ENCODE measurements at regions not wholly inside any gene's neighbourhood (a gene's known extent, or its start where the extent isn't known, plus 50 kb on each side); places are given as distances from the start of the nearest gene placed in this dataset.
"Not testable (repeated sequence)": the region's sequence is repeated elsewhere in the genome, so short reads cannot be mapped to it uniquely, and the experiment has no call there.

- not testable (repeated sequence) for H3K9ac ChIP-seq (ENCODE audit: low read length); H3K4me3 ChIP-seq (ENCODE audit: low read depth in 1 of 2, low read length in 2 of 2); H3K9me3 ChIP-seq (ENCODE audit: low read length); H3K27ac ChIP-seq (ENCODE audit: low read depth, low read length); H3K36me3 ChIP-seq (ENCODE audit: insufficient read depth, low read length); H3K4me1 ChIP-seq (ENCODE audit: insufficient read depth, low read length); H3K27me3 ChIP-seq (ENCODE audit: control insufficient read depth in 1 of 2, insufficient read depth in 2 of 2, low read length in 2 of 2)
These were observed 1076.9 kb downstream of the PCDH7 start for GRCh38 chr4:31797052-31797451.

GRCh38 chr4:31803526-31804195 lies 1083.5 kb downstream of the PCDH7 start:
- H3K27ac ChIP-seq (ENCODE audit: low read depth, low read length), result no peak overlapping the region
- H3K9ac ChIP-seq (ENCODE audit: low read length), result no peak overlapping the region
- H3K4me1 ChIP-seq (ENCODE audit: insufficient read depth, low read length), result no peaks in the 10 kb centered on the region
- no peaks in the 10 kb centered on the region for H3K36me3 ChIP-seq (ENCODE audit: insufficient read depth, low read length)
- no peaks in the 10 kb centered on the region for H3K9me3 ChIP-seq (ENCODE audit: low read length)
- H3K4me3 ChIP-seq (ENCODE audit: low read depth in 1 of 2, low read length in 2 of 2), result no peak overlapping the region
- H3K27me3 ChIP-seq (ENCODE audit: control insufficient read depth in 1 of 2, insufficient read depth in 2 of 2, low read length in 2 of 2), result no peaks in the 10 kb centered on the region

GRCh38 chr4:31807036-31807435 lies 1086.9 kb downstream of the PCDH7 start:
- no peaks in the 10 kb centered on the region for H3K36me3 ChIP-seq (ENCODE audit: insufficient read depth, low read length)
- H3K4me1 ChIP-seq (ENCODE audit: insufficient read depth, low read length), result no peaks in the 10 kb centered on the region
- no peak overlapping the region for H3K9ac ChIP-seq (ENCODE audit: low read length)
- no peak overlapping the region for H3K4me3 ChIP-seq (ENCODE audit: low read depth in 1 of 2, low read length in 2 of 2)
- H3K9me3 ChIP-seq (ENCODE audit: low read length), result no peaks in the 10 kb centered on the region
- H3K27me3 ChIP-seq (ENCODE audit: control insufficient read depth in 1 of 2, insufficient read depth in 2 of 2, low read length in 2 of 2), result no peaks in the 10 kb centered on the region
- H3K27ac ChIP-seq (ENCODE audit: low read depth, low read length), result no peak overlapping the region

- Histone ChIP-seq H3K36me3 (ENCODE audit: insufficient read depth, low read length) (no peaks in the 10 kb centered on the region), H3K27me3 (ENCODE audit: control insufficient read depth in 1 of 2, insufficient read depth in 2 of 2, low read length in 2 of 2) (no peaks in the 10 kb centered on the region), H3K4me1 (ENCODE audit: insufficient read depth, low read length) (no peaks in the 10 kb centered on the region), H3K9ac (ENCODE audit: low read length) (no peak overlapping the region), H3K4me3 (ENCODE audit: low read depth in 1 of 2, low read length in 2 of 2) (no peak overlapping the region), H3K9me3 (ENCODE audit: low read length) (no peaks in the 10 kb centered on the region), H3K27ac (ENCODE audit: low read depth, low read length) (no peak overlapping the region)
These were observed 1124.2 kb downstream of the PCDH7 start for GRCh38 chr4:31844350-31844749.

GRCh38 chr4:31851946-31852345 lies 1131.8 kb downstream of the PCDH7 start:
- H3K4me3 ChIP-seq (ENCODE audit: low read depth in 1 of 2, low read length in 2 of 2), result no peak overlapping the region
- no peaks in the 10 kb centered on the region for H3K27me3 ChIP-seq (ENCODE audit: control insufficient read depth in 1 of 2, insufficient read depth in 2 of 2, low read length in 2 of 2)
- H3K27ac ChIP-seq (ENCODE audit: low read depth, low read length), result no peak overlapping the region
- no peak overlapping the region for H3K9ac ChIP-seq (ENCODE audit: low read length)
- H3K4me1 ChIP-seq (ENCODE audit: insufficient read depth, low read length), result no peaks in the 10 kb centered on the region
- H3K9me3 ChIP-seq (ENCODE audit: low read length), result no peaks in the 10 kb centered on the region
- no peaks in the 10 kb centered on the region for H3K36me3 ChIP-seq (ENCODE audit: insufficient read depth, low read length)

- Histone ChIP-seq H3K9me3 (ENCODE audit: low read length) (no peaks in the 10 kb centered on the region), H3K27me3 (ENCODE audit: control insufficient read depth in 1 of 2, insufficient read depth in 2 of 2, low read length in 2 of 2) (no peaks in the 10 kb centered on the region), H3K36me3 (ENCODE audit: insufficient read depth, low read length) (no peaks in the 10 kb centered on the region), H3K27ac (ENCODE audit: low read depth, low read length) (no peak overlapping the region), H3K9ac (ENCODE audit: low read length) (no peak overlapping the region), H3K4me1 (ENCODE audit: insufficient read depth, low read length) (no peaks in the 10 kb centered on the region), H3K4me3 (ENCODE audit: low read depth in 1 of 2, low read length in 2 of 2) (no peak overlapping the region)
These were observed 1157.3 kb downstream of the PCDH7 start for GRCh38 chr4:31877429-31877828.

- not testable (repeated sequence) for H3K9me3 ChIP-seq (ENCODE audit: low read length); H3K4me3 ChIP-seq (ENCODE audit: low read depth in 1 of 2, low read length in 2 of 2); H3K9ac ChIP-seq (ENCODE audit: low read length); H3K36me3 ChIP-seq (ENCODE audit: insufficient read depth, low read length); H3K4me1 ChIP-seq (ENCODE audit: insufficient read depth, low read length); H3K27me3 ChIP-seq (ENCODE audit: control insufficient read depth in 1 of 2, insufficient read depth in 2 of 2, low read length in 2 of 2); H3K27ac ChIP-seq (ENCODE audit: low read depth, low read length)
These were observed 1160.7 kb downstream of the PCDH7 start for GRCh38 chr4:31880837-31881236.

- no peak overlapping the region for H3K27ac ChIP-seq (ENCODE audit: low read depth, low read length)
These were observed 1176.2 kb downstream of the PCDH7 start for GRCh38 chr4:31896349-31896748.

GRCh38 chr4:31905363-31905762 lies 1185.2 kb downstream of the PCDH7 start:
- Histone ChIP-seq H3K4me1 (ENCODE audit: insufficient read depth, low read length) (no peaks in the 10 kb centered on the region), H3K27ac (ENCODE audit: low read depth, low read length) (no peak overlapping the region), H3K27me3 (ENCODE audit: control insufficient read depth in 1 of 2, insufficient read depth in 2 of 2, low read length in 2 of 2) (no peaks in the 10 kb centered on the region), H3K4me3 (ENCODE audit: low read depth in 1 of 2, low read length in 2 of 2) (no peak overlapping the region), H3K9me3 (ENCODE audit: low read length) (no peaks in the 10 kb centered on the region), H3K36me3 (ENCODE audit: insufficient read depth, low read length) (no peaks in the 10 kb centered on the region), H3K9ac (ENCODE audit: low read length) (no peak overlapping the region)

More at GRCh38 chr4:31896349-31896748, 1176.2 kb downstream of the PCDH7 start:
- no peaks in the 10 kb centered on the region for H3K36me3 ChIP-seq (ENCODE audit: insufficient read depth, low read length)
- H3K27me3 ChIP-seq (ENCODE audit: control insufficient read depth in 1 of 2, insufficient read depth in 2 of 2, low read length in 2 of 2), result no peaks in the 10 kb centered on the region
- H3K9me3 ChIP-seq (ENCODE audit: low read length), result no peaks in the 10 kb centered on the region
- H3K4me3 ChIP-seq (ENCODE audit: low read depth in 1 of 2, low read length in 2 of 2), result no peak overlapping the region
- no peak overlapping the region for H3K9ac ChIP-seq (ENCODE audit: low read length)
- H3K4me1 ChIP-seq (ENCODE audit: insufficient read depth, low read length), result no peaks in the 10 kb centered on the region

- no peak overlapping the region for H3K4me3 ChIP-seq (ENCODE audit: low read depth in 1 of 2, low read length in 2 of 2)
- no peaks in the 10 kb centered on the region for H3K9me3 ChIP-seq (ENCODE audit: low read length)
- no peaks in the 10 kb centered on the region for H3K4me1 ChIP-seq (ENCODE audit: insufficient read depth, low read length)
- H3K27me3 ChIP-seq (ENCODE audit: control insufficient read depth in 1 of 2, insufficient read depth in 2 of 2, low read length in 2 of 2), result no peaks in the 10 kb centered on the region
- H3K27ac ChIP-seq (ENCODE audit: low read depth, low read length), result no peak overlapping the region
- no peak overlapping the region for H3K9ac ChIP-seq (ENCODE audit: low read length)
- H3K36me3 ChIP-seq (ENCODE audit: insufficient read depth, low read length), result no peaks in the 10 kb centered on the region
These were observed 1188.1 kb downstream of the PCDH7 start for GRCh38 chr4:31908261-31908660.

GRCh38 chr4:31917334-31917733 lies 1197.2 kb downstream of the PCDH7 start:
- Histone ChIP-seq H3K36me3 (ENCODE audit: insufficient read depth, low read length) (no peaks in the 10 kb centered on the region), H3K27me3 (ENCODE audit: control insufficient read depth in 1 of 2, insufficient read depth in 2 of 2, low read length in 2 of 2) (no peaks in the 10 kb centered on the region), H3K4me1 (ENCODE audit: insufficient read depth, low read length) (no peaks in the 10 kb centered on the region), H3K4me3 (ENCODE audit: low read depth in 1 of 2, low read length in 2 of 2) (no peak overlapping the region), H3K9me3 (ENCODE audit: low read length) (no peaks in the 10 kb centered on the region), H3K27ac (ENCODE audit: low read depth, low read length) (no peak overlapping the region), H3K9ac (ENCODE audit: low read length) (no peak overlapping the region)

- Histone ChIP-seq H3K27me3 (ENCODE audit: control insufficient read depth in 1 of 2, insufficient read depth in 2 of 2, low read length in 2 of 2) (no peaks in the 10 kb centered on the region), H3K27ac (ENCODE audit: low read depth, low read length) (no peak overlapping the region), H3K36me3 (ENCODE audit: insufficient read depth, low read length) (no peaks in the 10 kb centered on the region), H3K9ac (ENCODE audit: low read length) (no peak overlapping the region), H3K4me3 (ENCODE audit: low read depth in 1 of 2, low read length in 2 of 2) (no peak overlapping the region), H3K4me1 (ENCODE audit: insufficient read depth, low read length) (no peaks in the 10 kb centered on the region), H3K9me3 (ENCODE audit: low read length) (no peaks in the 10 kb centered on the region)
These were observed 1198.7 kb downstream of the PCDH7 start for GRCh38 chr4:31918891-31919290.
